HuH-7.5 (cell line): ENCODE measurements at regions not wholly inside any gene's neighbourhood (a gene's known extent, or its start where the extent isn't known, plus 50 kb on each side); places are given as distances from the start of the nearest gene placed in this dataset.
"Not testable (repeated sequence)": the region's sequence is repeated elsewhere in the genome, so short reads cannot be mapped to it uniquely, and the experiment has no call there.

Experiments
- DNase-seq: peaks from one replicate; pipeline ENCODE4 v3.0.0; 2011; ENCODE audit warnings: low spot score

DNA sequence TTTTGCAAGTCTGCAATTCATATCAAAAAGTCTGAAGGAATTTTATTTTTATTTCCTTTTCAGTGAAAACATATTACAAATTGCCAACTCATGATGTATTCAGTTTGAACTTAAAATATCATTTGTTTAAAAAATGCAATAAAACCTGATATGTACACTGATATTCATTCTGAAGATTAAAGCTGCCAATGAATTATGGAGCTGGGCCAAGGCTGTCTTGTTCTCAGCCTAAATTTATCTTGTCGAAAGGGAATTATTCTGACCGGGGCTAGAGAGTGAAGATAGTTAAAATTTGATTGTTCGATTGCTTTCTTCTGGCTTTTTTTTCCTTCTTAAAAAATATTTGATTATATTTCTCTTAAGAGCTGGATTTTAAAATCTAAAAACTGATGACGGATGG is 54.0 kb upstream of the RBFOX1 start:
- no peak for DNase-seq

DNA sequence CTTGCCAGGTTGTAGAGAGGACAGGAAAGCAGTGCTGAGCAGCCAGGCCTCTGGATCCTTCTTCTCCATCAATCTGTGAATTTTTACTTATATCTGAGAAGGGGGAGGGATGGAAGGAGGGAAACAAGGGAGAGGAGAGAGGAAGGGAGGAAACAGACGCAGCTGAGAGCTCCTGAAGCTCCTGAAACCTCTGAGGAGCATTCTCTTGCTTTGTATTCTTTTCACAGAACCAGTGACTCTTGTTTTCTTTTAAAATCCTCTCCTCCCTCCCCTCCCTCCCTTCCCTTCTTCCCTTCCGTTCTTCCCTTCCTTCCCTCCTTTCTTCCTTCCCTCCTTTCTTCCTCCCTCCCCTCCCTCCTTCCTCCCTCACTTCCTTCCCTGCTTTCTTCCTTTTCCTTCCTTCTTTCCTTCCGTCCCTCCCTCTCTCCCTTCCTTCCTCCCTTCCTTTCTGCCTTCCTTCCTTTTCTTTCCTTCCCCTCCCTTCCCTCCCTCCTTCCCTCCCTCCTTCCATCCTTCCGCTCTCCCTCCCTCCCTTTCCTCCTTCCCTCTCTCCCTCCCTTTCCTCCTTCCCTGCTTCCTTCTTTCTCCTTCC is 60.0 kb upstream of the RBFOX1 start:
- no peak for DNase-seq

DNA sequence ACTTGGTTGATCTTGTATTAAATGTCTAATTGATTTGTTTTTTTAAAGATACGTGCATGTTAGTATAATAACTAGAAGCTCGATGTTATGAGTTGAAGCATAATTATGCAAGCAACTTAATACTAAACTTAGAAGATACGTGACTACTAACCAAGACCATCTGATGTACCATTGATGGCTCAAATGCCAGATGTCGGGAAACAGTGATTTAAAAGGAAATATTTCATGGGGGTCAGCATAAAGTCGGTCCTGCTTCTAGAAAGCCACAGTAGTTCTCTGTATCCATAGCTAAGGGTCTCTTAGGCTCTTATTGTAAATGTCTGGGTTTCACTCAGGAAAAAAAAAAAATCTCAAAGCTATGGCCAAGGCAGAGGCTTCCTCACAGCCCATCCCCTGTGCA is 61.2 kb upstream of the RBFOX1 start:
- DNase-seq, result no peak

DNA sequence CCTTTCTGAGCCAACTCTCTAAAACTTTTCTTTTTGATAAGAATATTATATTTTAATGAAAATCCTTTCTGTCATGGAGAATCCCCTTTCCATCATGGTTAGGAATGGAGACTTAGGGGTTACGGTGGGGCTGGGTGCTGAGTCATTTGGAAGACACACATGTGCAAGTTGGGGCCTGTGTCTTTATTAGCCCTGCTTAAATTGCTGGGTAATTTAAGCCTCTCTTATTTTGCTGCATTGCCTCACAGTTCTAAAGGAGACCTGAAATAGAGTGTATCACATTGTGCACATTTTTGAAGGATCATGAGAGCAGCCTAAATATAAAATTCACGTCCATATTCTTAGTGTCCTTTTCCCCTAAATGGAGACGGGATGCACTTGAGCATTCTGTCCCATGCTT is 61.8 kb upstream of the RBFOX1 start:
- DNase-seq, result no peak

DNA sequence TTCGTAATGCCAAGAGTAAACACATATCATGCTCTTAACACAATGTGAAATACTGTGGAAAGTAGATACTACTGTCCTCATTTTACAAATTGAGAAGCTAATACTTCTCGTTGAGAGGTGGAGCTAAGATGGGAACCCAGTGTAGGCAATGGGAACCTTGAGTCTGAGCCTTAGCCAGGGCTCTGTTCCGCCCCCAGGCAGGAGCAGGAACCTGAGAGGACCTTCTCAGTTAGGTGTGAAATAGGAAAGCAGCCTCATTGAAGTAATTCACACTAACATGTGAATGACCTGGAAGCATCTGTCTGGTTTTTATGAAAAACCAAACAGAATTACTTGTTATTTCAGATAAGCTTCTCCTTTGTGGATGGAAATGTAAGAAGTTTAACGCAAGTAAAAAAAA is 62.6 kb upstream of the RBFOX1 start:
- DNase-seq, result no peak

GRCh38 chr16:7268182-7268581 is 64.5 kb upstream of the RBFOX1 start:
- DNase-seq, result no peak

- DNase-seq, result no peak
Observed at GRCh38 chr16:7257016-7257415, 75.6 kb upstream of the RBFOX1 start.

- DNase-seq, result no peak
Observed at GRCh38 chr16:7246578-7246977, 86.1 kb upstream of the RBFOX1 start.

DNA sequence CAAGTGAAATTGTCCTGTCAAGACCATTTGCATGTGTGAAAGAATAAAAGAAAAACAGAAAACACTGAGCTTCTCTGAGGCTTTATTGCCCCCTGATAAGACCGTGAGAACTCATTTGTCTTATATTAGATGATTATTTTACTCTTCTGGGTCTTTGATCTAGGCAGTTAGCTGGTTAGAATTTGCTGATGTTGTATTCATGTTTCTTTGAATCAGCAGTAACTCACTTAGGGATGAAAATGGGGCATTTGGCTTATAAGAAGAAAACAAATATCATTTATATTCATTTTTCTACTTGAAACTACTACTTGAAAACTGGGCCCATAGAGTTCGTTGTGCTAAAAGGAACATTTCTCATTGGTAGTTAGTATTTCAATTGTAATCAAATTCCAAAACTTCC is 93.1 kb upstream of the RBFOX1 start:
- no peak for DNase-seq

DNA sequence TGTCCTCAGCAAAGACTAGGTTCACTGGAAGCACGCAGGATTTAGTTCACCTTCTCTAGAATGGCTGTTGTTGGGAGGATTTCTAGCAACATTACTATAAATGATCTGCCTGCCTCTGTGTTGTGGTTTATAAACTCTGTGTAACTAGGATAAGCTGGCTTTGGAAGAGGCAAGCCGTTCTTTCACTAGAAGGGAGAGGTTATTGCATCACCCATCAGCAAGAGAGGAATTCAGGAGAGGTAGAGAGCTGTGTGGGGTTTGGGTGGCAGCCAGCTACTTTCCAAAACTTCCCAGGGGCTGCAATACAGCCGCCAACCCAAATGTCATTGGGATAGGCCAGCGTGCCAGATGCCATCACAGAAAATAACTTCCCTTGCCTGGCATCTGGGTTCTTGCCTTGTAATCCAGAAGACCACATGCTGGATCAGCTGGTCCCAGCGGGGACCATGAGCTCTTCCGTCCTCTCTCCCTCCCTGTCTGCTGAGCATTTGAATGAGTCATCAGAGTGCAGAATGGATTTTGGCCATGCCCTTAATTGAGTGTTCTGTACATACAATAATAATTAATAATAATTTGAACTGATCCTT is 95.7 kb upstream of the RBFOX1 start:
- DNase-seq, result no peak

DNA sequence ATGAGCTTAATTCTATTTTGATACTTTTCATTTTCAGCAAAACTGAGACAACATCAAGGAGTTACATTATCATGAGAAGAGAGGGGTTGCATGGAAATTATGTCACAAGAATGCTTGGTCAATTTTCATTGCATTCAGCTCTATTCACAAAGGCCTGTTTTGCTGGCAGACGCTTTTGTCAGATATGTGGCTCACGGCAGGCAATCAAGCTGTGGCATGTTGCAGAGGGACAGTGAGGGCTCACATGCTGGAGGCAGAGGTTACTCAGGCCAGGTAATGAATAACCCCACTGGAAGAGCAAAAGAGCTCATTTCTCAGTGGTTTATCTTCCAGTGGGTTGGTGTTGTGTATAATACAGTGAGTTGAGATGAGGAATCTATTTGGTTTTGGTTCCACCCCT is 98.7 kb upstream of the RBFOX1 start:
- DNase-seq, result no peak

DNA sequence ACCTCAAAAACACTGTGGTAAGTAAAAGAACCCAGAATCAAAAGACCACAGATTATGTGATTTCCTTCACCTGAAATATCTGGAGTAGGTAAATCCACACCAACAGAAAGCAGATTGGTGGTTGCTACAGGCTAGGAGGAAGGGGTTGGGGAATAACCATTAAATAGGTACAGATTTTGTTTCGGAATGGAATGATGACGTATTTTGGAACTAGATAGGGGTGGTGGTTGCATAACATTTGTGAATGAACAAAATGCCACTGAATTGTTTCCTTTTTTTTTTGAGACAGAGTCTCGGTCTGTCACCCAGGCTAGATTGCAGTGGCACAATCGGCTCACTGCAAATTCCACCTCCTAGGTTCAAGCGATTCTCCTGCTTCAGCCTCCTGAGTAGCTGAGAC is 100.9 kb upstream of the RBFOX1 start:
- no peak for DNase-seq

- DNase-seq, result not testable (repeated sequence)
Observed at GRCh38 chr16:7229433-7230218, 103.0 kb upstream of the RBFOX1 start.

- DNase-seq, result no peak
Observed at GRCh38 chr16:7227229-7227721, 105.4 kb upstream of the RBFOX1 start.

DNA sequence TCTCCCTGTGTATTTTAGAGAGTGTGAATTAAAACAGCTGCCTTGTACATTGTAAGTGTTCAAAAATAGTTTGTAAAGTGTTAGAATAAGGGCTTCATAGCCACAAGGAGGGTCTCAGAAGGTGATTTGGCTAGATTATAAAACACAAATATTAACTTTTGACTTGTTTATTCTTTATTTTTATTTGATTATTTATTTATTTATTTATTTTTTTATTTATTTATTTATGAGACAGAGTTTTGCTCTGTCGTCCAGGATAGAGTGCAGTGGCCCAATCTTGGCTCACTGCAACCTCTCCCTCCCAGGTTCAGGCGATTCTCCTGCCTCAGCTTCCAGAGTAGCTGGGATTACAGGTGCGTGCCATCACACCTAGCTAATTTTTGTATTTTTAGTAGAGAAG is 111.5 kb upstream of the RBFOX1 start:
- no peak for DNase-seq

DNA sequence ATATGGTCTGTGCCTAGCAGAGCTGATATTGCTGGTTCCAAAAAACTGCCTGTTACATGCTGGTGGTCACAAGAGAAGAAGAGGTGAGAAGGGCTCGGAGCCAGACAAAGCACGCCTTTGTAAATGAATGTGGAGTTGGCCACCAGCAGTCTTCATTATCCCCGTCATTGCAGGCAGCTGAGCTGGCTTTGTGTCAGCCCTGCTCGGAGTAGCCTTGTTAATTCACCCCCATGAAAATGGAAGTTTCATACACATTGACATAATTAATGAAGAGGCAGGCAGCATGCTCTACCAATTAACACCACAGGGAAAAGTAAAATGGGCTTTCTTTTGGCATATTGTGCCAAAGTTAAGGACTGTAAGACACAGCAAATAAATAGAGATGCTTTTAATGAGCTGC is 113.7 kb upstream of the RBFOX1 start:
- DNase-seq, result no peak

GRCh38 chr16:7217797-7218196 is 114.8 kb upstream of the RBFOX1 start:
- no peak for DNase-seq

DNA sequence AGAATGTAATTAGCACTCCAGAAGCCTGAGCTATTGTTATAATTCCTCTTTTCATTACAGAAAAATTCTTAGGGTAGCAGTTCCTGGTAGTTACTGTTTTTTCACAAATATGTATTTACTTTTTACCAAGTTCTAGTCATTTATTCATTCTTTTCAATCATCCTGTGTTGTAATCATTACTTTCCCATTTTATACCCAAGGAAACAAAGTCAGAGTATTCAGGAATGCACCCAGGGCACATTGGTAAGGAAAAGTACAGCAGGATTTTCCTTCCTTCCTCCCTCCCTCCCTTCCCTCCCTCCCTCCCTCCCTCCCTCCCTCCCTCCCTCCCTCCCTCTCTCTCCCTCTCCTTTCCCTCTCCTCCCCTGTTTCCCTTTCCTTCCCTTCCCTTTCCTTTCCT is 115.9 kb upstream of the RBFOX1 start:
- DNase-seq, result no peak

DNA sequence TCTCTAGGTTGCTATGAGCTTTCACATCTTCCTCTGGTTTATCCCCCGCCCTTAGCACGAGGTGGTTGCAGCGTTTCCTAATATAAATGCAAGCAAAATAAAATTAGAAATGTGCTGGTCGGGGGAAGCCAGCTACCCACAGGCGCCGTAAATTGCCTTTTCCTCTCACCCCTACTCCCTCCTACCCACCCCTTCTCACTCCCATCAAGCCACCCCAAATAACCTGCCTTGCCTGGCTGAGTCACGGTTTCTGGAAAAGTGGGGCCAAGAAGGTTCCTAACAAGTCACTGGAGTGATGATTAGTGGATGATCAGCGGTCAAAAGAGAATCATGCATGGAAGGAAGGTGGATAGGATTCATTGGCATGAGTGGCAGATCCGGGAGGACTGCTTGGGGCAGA is 120.9 kb upstream of the RBFOX1 start:
- no peak for DNase-seq

DNA sequence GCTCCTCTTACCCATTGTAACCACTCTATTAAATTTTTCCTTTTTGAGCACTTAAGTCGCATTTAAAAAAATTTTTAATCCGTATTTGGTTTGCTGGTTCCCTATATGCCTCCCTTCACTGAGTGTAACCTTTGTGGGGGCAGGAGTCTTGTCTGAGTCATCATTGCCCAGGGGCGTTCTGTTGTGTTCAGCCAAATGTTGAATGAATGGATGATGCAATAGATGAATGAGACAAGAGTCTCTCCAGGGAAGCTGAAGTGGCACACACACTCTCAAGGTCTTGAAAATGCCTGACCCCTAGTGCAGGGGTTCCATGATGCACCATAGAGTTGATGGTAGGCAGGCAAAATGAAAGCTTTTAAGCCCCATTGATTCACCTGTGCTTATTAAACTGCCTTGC is 123.0 kb upstream of the RBFOX1 start:
- no peak for DNase-seq

DNA sequence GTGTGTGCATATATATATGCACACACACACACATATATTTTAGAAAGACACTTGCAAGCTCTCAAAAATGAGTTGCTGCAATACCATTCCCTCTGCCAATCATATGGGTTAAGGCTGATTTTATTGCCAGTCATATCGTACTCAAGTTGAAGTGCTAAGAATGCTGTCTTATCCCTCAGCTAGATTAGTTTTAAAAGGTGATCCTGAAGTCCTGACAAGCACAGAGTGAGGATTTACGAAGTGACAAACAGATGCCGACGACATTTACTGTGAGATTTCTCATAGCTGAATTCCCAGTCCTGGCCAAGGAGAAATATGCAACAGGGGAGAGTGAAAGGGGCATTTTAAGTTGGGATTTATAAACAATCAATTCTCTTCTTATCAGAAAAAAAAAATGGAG is 126.2 kb upstream of the RBFOX1 start:
- DNase-seq, result no peak

DNA sequence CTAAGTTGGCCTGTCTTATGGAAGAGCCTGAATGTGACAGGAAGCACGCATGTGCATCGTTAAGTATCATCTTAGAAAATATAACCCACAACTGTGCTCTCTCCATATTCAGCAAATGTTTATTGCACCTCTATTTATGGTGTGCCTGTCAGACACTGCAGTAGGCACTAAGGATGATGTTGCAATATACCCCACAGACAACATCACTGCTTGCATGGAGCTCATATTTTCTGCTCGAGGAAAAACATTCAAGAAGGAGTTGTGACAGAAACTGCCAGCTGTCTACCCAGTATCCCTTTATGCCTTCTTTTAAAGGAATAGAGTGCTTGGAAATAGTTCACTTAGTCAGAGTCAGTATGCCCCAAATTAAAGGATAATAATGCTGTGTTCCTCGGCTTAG is 132.3 kb upstream of the RBFOX1 start:
- no peak for DNase-seq

DNA sequence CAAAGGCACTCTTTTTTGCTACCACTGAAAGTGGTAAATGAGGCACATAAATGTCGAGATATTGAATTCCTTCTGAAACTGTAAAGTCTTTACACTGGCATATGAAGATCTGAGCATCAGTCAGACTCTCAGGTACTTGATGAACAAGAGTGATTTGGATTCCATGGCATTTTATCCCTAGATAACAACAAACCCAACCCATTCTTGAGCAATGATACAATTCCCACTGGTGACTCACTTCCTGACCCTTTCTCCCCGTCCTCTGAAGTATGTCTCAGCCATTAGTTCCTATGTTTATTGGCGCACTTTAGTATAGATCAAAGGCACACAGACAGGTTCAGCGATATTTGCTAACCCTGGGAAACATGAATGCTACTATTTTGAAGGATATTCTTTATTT is 147.0 kb upstream of the RBFOX1 start:
- no peak for DNase-seq

- no peak for DNase-seq
Observed at GRCh38 chr16:7185165-7185564, 147.5 kb upstream of the RBFOX1 start.
